Muscle of arm (tissue), 1 donor: ENCODE measurements at regions not wholly inside any gene's neighbourhood (a gene's known extent, or its start where the extent isn't known, plus 50 kb on each side); places are given as distances from the start of the nearest gene placed in this dataset.

ENCODE experiments used
- DNase-seq: peaks from one replicate; pipeline ENCODE4 v3.0.0-alpha.2; 2013

GRCh38 chr3:157626817-157627216 is 123.6 kb upstream of the VEPH1 start:
- no peak for DNase-seq

- no peak for DNase-seq
These were observed 121.6 kb upstream of the VEPH1 start for GRCh38 chr3:157624801-157625200.

GRCh38 chr3:157618886-157619285 is 115.7 kb upstream of the VEPH1 start:
- DNase-seq = no peak

GRCh38 chr3:157618075-157618760 is 115.0 kb upstream of the VEPH1 start:
- peak; percentile 65 for DNase-seq

- no peak for DNase-seq
These were observed 111.7 kb upstream of the VEPH1 start for GRCh38 chr3:157614896-157615295.

GRCh38 chr3:157611536-157612076 is 108.4 kb upstream of the VEPH1 start:
- DNase-seq = no peak

GRCh38 chr3:157610876-157611535 is 107.8 kb upstream of the VEPH1 start:
- DNase-seq = no peak

GRCh38 chr3:157607826-157608405 is 104.7 kb upstream of the VEPH1 start:
- no peak for DNase-seq

GRCh38 chr3:157606852-157607197 is 103.6 kb upstream of the VEPH1 start:
- DNase-seq = no peak

- DNase-seq = peak; percentile 71
These were observed 103.0 kb upstream of the VEPH1 start for GRCh38 chr3:157606011-157606851.

GRCh38 chr3:157605356-157605755 is 102.1 kb upstream of the VEPH1 start:
- no peak for DNase-seq

- DNase-seq = no peak
These were observed 99.2 kb upstream of the VEPH1 start for GRCh38 chr3:157602424-157602823.

GRCh38 chr3:157595259-157595658 is 92.0 kb upstream of the VEPH1 start:
- no peak for DNase-seq

GRCh38 chr3:157594413-157594812 is 91.2 kb upstream of the VEPH1 start:
- DNase-seq = no peak

GRCh38 chr3:157592769-157593168 is 89.6 kb upstream of the VEPH1 start:
- DNase-seq = no peak

- no peak for DNase-seq
These were observed 87.1 kb upstream of the VEPH1 start for GRCh38 chr3:157590273-157590672.

GRCh38 chr3:157589211-157589610 is 86.0 kb upstream of the VEPH1 start:
- DNase-seq = peak; percentile 41

- no peak for DNase-seq
These were observed 85.3 kb upstream of the VEPH1 start for GRCh38 chr3:157588386-157589060.

- DNase-seq = no peak
These were observed 83.1 kb upstream of the VEPH1 start for GRCh38 chr3:157586293-157586692.

- DNase-seq = no peak
These were observed 82.2 kb upstream of the VEPH1 start for GRCh38 chr3:157585386-157585785.

- no peak for DNase-seq
These were observed 79.4 kb upstream of the VEPH1 start for GRCh38 chr3:157582637-157582973.
